ENCODE measurements at regions not wholly inside any gene's neighbourhood (a gene's known extent, or its start where the extent isn't known, plus 50 kb on each side); places are given as distances from the start of the nearest gene placed in this dataset.

GRCh38 chr3:182620723-182621434 lies 172.4 kb upstream of the ATP11B start:
- no peak for DNase-seq (ENCODE audit: low read depth in 2 of 2)
- H3K4me3 ChIP-seq (replicated peaks in 1 of 2; ENCODE audit: low read depth in 2 of 2, low read length in 2 of 2) = no peak overlapping the region
- TF ChIP-seq CTCF (IDR thresholded peaks at IDR 0.05; ENCODE audit: low read depth, low read length) = no peak

GRCh38 chr3:182621435-182622240 lies 171.7 kb upstream of the ATP11B start:
- DNase-seq (ENCODE audit: low read depth in 2 of 2) = no peak
- TF ChIP-seq CTCF (IDR thresholded peaks at IDR 0.05; ENCODE audit: low read depth, low read length) = no peak
- H3K4me3 ChIP-seq (replicated peaks in 1 of 2; ENCODE audit: low read depth in 2 of 2, low read length in 2 of 2) = no peak overlapping the region

GRCh38 chr3:182622241-182622545 lies 171.1 kb upstream of the ATP11B start:
- no peak overlapping the region for H3K4me3 ChIP-seq (replicated peaks in 1 of 2; ENCODE audit: low read depth in 2 of 2, low read length in 2 of 2)
- TF ChIP-seq CTCF (IDR thresholded peaks at IDR 0.05; ENCODE audit: low read depth, low read length) = no peak
- DNase-seq (ENCODE audit: low read depth in 2 of 2) = no peak

GRCh38 chr3:182626484-182627467 lies 166.5 kb upstream of the ATP11B start:
- DNase-seq (ENCODE audit: low read depth in 2 of 2) = no peak
- no peak for TF ChIP-seq CTCF (IDR thresholded peaks at IDR 0.05; ENCODE audit: low read depth, low read length)
- H3K4me3 ChIP-seq (replicated peaks in 1 of 2; ENCODE audit: low read depth in 2 of 2, low read length in 2 of 2) = no peak overlapping the region

- H3K4me3 ChIP-seq (replicated peaks in 1 of 2; ENCODE audit: low read depth in 2 of 2, low read length in 2 of 2) = no peak overlapping the region
- TF ChIP-seq CTCF (IDR thresholded peaks at IDR 0.05; ENCODE audit: low read depth, low read length) = no peak
- DNase-seq (ENCODE audit: low read depth in 2 of 2) = no peak
Measured at GRCh38 chr3:182628531-182628930, 164.8 kb upstream of the ATP11B start.

- TF ChIP-seq CTCF (IDR thresholded peaks at IDR 0.05; ENCODE audit: low read depth, low read length) = no peak
- H3K4me3 ChIP-seq (replicated peaks in 1 of 2; ENCODE audit: low read depth in 2 of 2, low read length in 2 of 2) = no peak overlapping the region
- DNase-seq (ENCODE audit: low read depth in 2 of 2) = no peak
Measured at GRCh38 chr3:182629521-182629920, 163.8 kb upstream of the ATP11B start.

All from cardiac fibroblast (primary cell).